HEK293T (cell line): ENCODE measurements at regions not wholly inside any gene's neighbourhood (a gene's known extent, or its start where the extent isn't known, plus 50 kb on each side); places are given as distances from the start of the nearest gene placed in this dataset.

Experiments used
- CTCF ChIA-PET: fragments of 350-600 bp; formaldehyde crosslinking; extraction: SDS; loops from one replicate; lab custom pipeline; 2021; ENCODE audit warnings: antibody characterized with exemption, inconsistent platforms; lab: Yijun Ruan, JAX
- POLR2A ChIA-PET: fragments of 350-600 bp; formaldehyde crosslinking; extraction: SDS; loops from one replicate; lab custom pipeline; 2020; ENCODE audit warnings: antibody characterized with exemption, inconsistent platforms; lab: Yijun Ruan, JAX
- DNase-seq: peaks from one replicate; pipeline ENCODE4 v3.0.0; 2012; ENCODE audit warnings: mixed read lengths; ENCODE audit errors: extremely low spot score
- ARNT ChIP-seq: fragments of 450-650 bp; IDR thresholded peaks from 2 replicates; pipeline ENCODE4 v1.6.1; 2017; ENCODE audit warnings: mild to moderate bottlenecking
- BHLHE40 ChIP-seq: fragments of 450-650 bp; IDR thresholded peaks from 2 replicates; pipeline ENCODE4 v1.6.1; 2016; ENCODE audit warnings: mild to moderate bottlenecking, moderate library complexity, borderline replicate concordance
- CTBP1 ChIP-seq: fragments of 450-650 bp; IDR thresholded peaks from 2 replicates; pipeline ENCODE4 v1.6.1; 2016; ENCODE audit warnings: borderline replicate concordance
- ELF4 ChIP-seq: fragments of 450-650 bp; IDR thresholded peaks from 2 replicates; pipeline ENCODE4 v1.6.1; 2017; ENCODE audit warnings: antibody characterized with exemption
- FOXA1 ChIP-seq: fragments of 450-650 bp; IDR thresholded peaks from 2 replicates; pipeline ENCODE4 v1.6.1; 2016; ENCODE audit warnings: mild to moderate bottlenecking
- FOXK2 ChIP-seq: fragments of 450-650 bp; IDR thresholded peaks from 2 replicates; pipeline ENCODE4 v1.6.1; 2016; ENCODE audit warnings: mild to moderate bottlenecking
- FOXM1 ChIP-seq: fragments of 450-650 bp; IDR thresholded peaks from 2 replicates; pipeline ENCODE4 v1.6.1; 2017; ENCODE audit warnings: mild to moderate bottlenecking, borderline replicate concordance
- HDGF ChIP-seq: fragments of 450-650 bp; IDR thresholded peaks from 2 replicates; pipeline ENCODE4 v1.6.1; 2017; ENCODE audit warnings: antibody characterized with exemption, borderline replicate concordance
- L3MBTL2 ChIP-seq: fragments of 450-650 bp; conservative IDR thresholded peaks from 2 replicates; pipeline ENCODE4 v1.6.1; 2016; ENCODE audit warnings: mild to moderate bottlenecking
- LEF1 ChIP-seq: fragments of 450-650 bp; IDR thresholded peaks from 2 replicates; pipeline ENCODE4 v1.6.1; 2017; ENCODE audit warnings: mild to moderate bottlenecking, borderline replicate concordance
- NFRKB ChIP-seq: fragments of 450-650 bp; IDR thresholded peaks from 2 replicates; pipeline ENCODE4 v1.6.1; 2016; ENCODE audit warnings: mild to moderate bottlenecking, moderate library complexity
- SP1 ChIP-seq: fragments of 450-650 bp; IDR thresholded peaks from 2 replicates; pipeline ENCODE4 v1.6.1; 2017
- SUZ12 ChIP-seq: fragments of 450-650 bp; IDR thresholded peaks from 2 replicates; pipeline ENCODE4 v1.6.1; 2016; ENCODE audit warnings: mild to moderate bottlenecking
- TARDBP ChIP-seq: fragments of 450-650 bp; IDR thresholded peaks from 2 replicates; pipeline ENCODE4 v1.6.1; 2016
- ZNF384 ChIP-seq: fragments of 450-650 bp; IDR thresholded peaks from 2 replicates; pipeline ENCODE4 v1.6.1; 2016
- TF ChIP-seq, protein P1 (sequence below): fragments of 450-650 bp; IDR thresholded peaks from 2 replicates; pipeline ENCODE4 v1.6.1; 2016

DNA sequence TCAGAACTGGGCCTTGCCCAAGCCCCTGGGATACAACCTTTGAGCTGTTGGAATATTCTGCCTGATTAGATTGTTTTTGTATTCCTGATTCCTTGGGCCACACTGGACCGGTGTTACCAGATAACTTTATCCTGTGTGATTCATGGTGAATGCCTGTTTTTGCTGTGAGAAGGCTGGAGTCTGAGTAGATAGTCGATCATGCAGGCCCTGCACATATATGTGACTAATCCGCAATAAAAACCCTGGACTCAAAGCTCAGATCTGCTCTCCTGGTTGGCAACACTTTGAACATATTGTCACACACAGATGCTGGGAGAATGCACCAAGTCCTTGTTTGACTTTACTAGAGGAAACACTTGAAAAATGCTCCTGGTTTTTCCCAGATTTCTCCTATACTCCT lies 183.9 kb upstream of the MBL2 start:
- ChIA-PET CTCF (no interaction called here), POLR2A (no interaction called here)
- no peak for DNase-seq
- TF ChIP-seq BHLHE40 (no peak), HDGF (no peak), LEF1 (no peak), FOXA1 (no peak), SUZ12 (no peak), TARDBP (no peak), SP1 (no peak), FOXM1 (no peak), ELF4 (no peak), NFRKB (no peak)
- TF ChIP-seq, protein P1, sequence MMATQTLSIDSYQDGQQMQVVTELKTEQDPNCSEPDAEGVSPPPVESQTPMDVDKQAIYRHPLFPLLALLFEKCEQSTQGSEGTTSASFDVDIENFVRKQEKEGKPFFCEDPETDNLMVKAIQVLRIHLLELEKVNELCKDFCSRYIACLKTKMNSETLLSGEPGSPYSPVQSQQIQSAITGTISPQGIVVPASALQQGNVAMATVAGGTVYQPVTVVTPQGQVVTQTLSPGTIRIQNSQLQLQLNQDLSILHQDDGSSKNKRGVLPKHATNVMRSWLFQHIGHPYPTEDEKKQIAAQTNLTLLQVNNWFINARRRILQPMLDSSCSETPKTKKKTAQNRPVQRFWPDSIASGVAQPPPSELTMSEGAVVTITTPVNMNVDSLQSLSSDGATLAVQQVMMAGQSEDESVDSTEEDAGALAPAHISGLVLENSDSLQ = no peak

DNA sequence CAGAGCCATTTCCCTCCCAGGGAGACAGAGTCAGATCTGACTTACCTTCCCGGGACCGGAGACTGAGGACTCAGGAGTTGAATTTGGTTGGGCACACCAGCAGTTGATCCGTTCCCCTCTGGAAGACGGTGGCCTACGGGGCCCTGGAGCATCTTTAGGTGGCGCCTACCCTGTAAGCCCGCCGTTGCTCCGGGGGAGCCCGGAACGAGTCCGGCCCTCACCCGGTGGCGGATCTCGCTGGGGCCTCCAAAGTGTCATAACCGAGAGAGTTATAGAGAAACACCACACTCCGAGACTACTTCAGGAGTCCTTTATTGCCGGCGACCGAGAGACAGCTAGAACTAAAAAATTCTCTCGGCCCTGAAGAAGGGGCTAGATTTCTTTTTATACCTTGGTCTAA lies 182.8 kb upstream of the MBL2 start:
- DNase-seq = no peak
- POLR2A ChIA-PET = no interaction called here
- CTCF ChIA-PET = no interaction called here
- no peak for TF ChIP-seq ZNF384
- TF ChIP-seq L3MBTL2 = no peak
- TF ChIP-seq BHLHE40 = no peak

DNA sequence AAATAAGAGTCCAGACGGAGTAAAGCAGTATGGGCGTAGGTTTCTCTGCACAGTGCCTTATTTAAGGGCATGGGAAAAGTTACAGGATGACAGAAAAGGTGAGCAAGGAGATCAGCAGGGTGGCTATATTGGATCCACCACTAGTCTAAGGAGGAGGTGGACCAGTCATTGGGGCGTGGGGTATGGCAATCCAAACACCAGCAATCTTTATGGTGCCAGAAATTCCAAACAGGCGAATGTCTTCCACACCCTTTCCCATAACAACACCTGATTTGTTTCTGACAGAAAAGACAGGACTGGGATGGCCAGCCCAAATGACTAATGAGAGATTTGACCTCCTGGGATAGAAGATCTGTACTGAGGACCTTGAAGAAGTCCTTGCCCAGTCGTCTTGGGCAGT lies 181.8 kb upstream of the MBL2 start:
- no peak for DNase-seq
- CTCF ChIA-PET = no interaction called here

DNA sequence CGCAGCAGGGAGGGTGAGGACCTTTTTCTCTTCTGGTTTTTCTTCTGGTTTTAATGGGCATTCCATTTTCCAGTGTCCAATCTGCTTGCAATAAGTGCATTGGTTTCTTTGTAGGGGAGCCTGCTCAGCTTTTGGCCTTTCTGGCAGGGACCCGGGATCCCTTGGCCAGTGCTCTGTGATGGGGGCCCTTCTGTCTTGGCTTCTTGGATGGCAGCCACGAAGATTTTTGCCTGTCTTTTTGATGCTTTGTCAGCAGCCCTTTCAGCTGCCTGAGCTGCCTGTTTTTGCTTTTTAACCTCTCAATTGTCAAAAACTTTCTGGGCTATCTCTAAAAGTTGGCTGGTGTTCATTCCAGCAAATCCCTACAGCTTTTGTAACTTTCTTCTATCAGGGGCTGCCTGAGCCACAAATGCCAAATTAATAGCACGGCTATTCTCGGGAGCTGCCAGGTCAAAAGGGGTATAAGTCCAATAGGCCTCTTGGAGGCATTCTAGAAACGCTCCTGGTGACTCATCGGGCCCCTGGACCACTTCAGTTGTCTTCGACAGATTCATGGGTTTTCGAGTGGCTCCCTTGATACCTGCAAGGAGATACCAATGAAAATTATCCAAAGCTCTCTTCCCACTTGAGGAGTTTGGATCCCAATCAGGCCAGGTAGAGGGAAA lies 179.9 kb upstream of the MBL2 start:
- no peak for DNase-seq
- no peak for TF ChIP-seq SUZ12
- no peak for TF ChIP-seq L3MBTL2
- TF ChIP-seq FOXK2 = no peak
- TF ChIP-seq CTBP1 = no peak
- ChIA-PET CTCF (interaction anchor here (0.6 to 1.0 kb wide), 2 partner anchors 9 to 28 kb away, joined by 3 to 5 read pairs; no protein-coding TSS in a partner anchor), POLR2A (no interaction called here)

More for the DNA sequence above, 181.8 kb upstream of the MBL2 start:
- TF ChIP-seq, protein P1 = no peak
- TF ChIP-seq FOXA1 (no peak), BHLHE40 (no peak), FOXM1 (no peak), HDGF (no peak), ARNT (no peak), NFRKB (no peak), ZNF384 (no peak), FOXK2 (no peak), TARDBP (no peak), ELF4 (no peak), CTBP1 (no peak), L3MBTL2 (no peak), SUZ12 (no peak), LEF1 (no peak), SP1 (no peak)
- POLR2A ChIA-PET = no interaction called here

DNA sequence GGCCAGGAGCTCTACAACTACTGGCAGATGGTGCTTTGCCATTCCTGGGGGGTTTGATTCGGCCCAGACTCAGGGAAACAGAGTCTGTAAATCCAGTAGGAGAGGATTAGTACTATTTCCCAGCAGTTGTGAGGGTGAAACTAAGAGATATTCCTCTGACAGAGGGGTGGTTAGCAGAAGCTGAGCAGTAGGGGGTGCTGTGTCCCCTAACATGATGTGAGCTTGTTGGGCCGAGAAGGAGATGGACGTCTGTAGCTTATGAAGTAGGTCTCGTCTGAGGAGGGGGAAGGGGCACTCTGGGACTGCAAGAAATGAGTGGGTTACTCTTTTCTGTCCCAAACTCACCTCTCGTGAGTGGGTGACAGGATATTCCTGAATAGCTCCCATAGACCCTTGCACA lies 179.2 kb upstream of the MBL2 start:
- DNase-seq = peak; percentile 54
- POLR2A ChIA-PET = no interaction called here
- TF ChIP-seq FOXK2 (no peak), FOXA1 (no peak), SUZ12 (no peak), FOXM1 (no peak), ELF4 (no peak), TARDBP (no peak), CTBP1 (no peak), SP1 (no peak), BHLHE40 (no peak), ZNF384 (no peak), NFRKB (no peak), ARNT (no peak), LEF1 (no peak), HDGF (no peak), L3MBTL2 (no peak)
- TF ChIP-seq, protein P1 = no peak
- CTCF ChIA-PET = interaction anchor here (1.0 kb wide), 1 partner anchor 10 kb away, joined by 5 read pairs; no protein-coding TSS in a partner anchor

DNA sequence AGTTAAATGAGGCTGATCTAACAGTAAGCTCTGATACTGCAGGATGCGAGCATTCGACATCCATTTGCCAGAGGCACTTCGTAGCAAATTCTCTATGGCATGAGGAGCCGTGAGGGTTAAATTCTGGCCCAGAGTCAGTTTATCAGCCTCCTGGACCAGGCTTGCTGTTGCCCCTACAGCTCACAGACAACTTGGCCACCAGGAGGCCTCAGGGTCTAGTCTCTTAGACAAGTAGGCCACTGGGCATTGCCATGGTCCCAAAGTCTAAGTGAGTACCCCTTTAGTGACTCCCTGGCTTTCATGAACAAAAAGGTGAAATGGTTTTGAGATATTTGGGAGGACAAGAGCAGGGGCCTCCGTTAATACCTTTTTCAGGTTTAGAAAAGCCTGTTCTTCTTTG lies 178.0 kb upstream of the MBL2 start:
- TF ChIP-seq ZNF384 (no peak), FOXM1 (no peak), SP1 (no peak)
- CTCF ChIA-PET = no interaction called here
- POLR2A ChIA-PET = no interaction called here
- DNase-seq = no peak

DNA sequence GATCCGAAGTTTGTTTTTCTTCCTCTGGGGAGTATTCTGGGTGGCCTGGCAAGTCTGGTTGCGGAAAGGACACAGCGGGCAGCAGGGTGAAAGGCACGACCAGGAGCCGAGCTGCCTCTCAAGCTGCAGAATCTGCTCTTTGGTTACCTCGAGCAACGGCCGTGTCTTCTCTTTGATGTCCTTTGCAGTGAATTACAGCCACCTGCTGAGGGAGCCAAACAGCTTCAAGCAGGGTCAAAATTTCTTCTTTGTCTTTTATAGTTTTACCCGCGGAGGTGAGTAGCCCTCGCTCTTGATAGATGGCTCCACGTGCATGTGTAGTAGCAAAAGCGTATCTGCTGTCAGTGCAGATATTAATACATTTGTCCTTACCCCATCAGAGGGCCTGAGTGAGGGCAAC lies 177.3 kb upstream of the MBL2 start:
- DNase-seq = no peak
- ChIA-PET POLR2A (no interaction called here), CTCF (no interaction called here)
- TF ChIP-seq HDGF (no peak), BHLHE40 (no peak), FOXA1 (no peak), FOXM1 (no peak), CTBP1 (no peak), ZNF384 (no peak)
